Liver (tissue), 3 donors: ENCODE measurements at regions not wholly inside any gene's neighbourhood (a gene's known extent, or its start where the extent isn't known, plus 50 kb on each side); places are given as distances from the start of the nearest gene placed in this dataset.

Source experiments
- JUND ChIP-seq, 2 donors: IDR thresholded peaks; 2 replicates each; pipeline ENCODE4 v1.6.1; 2016; ENCODE audit warnings: antibody characterized with exemption in 2 of 2
- TF ChIP-seq, protein P1 (sequence below): fragments of 150-350 bp; IDR thresholded peaks from 2 replicates; pipeline ENCODE4 v1.5.1; 2017; ENCODE audit warnings: improper control_type of control experiment, low read depth, low read length; ENCODE audit not compliant: missing input control
- TF ChIP-seq, protein P2 (sequence below): IDR thresholded peaks from 2 replicates; pipeline ENCODE4 v1.6.1; 2016; ENCODE audit warnings: antibody characterized with exemption
- donor health status: healthy.
- donor health status: healthy.

DNA sequence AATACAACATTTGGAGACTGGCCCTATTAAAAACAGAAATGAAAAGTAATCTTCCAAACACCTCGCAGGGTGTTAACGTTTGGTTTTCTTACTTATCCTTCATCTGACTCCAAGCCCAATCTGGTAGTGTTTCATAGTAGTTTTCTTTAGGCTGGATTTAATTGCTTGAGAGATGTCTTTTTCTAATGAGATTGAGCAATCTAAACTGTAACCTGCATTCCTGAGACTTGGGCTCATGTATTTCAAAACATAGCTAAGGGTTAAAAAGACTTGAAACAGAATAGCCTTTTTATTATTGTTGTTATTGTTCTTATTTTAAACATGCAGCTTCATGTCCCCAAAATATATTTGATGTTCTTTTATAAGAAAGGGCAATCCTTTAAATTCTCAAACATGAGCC, 278.9 kb downstream of the TGFB2 start:
- TF ChIP-seq, protein P1, sequence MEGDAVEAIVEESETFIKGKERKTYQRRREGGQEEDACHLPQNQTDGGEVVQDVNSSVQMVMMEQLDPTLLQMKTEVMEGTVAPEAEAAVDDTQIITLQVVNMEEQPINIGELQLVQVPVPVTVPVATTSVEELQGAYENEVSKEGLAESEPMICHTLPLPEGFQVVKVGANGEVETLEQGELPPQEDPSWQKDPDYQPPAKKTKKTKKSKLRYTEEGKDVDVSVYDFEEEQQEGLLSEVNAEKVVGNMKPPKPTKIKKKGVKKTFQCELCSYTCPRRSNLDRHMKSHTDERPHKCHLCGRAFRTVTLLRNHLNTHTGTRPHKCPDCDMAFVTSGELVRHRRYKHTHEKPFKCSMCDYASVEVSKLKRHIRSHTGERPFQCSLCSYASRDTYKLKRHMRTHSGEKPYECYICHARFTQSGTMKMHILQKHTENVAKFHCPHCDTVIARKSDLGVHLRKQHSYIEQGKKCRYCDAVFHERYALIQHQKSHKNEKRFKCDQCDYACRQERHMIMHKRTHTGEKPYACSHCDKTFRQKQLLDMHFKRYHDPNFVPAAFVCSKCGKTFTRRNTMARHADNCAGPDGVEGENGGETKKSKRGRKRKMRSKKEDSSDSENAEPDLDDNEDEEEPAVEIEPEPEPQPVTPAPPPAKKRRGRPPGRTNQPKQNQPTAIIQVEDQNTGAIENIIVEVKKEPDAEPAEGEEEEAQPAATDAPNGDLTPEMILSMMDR: no peak
- TF ChIP-seq, protein P2, sequence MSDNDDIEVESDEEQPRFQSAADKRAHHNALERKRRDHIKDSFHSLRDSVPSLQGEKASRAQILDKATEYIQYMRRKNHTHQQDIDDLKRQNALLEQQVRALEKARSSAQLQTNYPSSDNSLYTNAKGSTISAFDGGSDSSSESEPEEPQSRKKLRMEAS: no peak
- TF ChIP-seq JUND (IDR thresholded peaks at IDR 0.05): no peak
